Neural progenitor cell (in vitro differentiated cells): ENCODE measurements at regions not wholly inside any gene's neighbourhood (a gene's known extent, or its start where the extent isn't known, plus 50 kb on each side); places are given as distances from the start of the nearest gene placed in this dataset.

Experiments used
- DNase-seq: peaks from one replicate; pipeline ENCODE4 v3.0.0-alpha.2; 2016; ENCODE audit warnings: low spot score
- H2AFZ ChIP-seq: fragments of 200-600 bp; sonication (generic); replicated peaks from 2 replicates; pipeline ENCODE4 v1.6.1; 2016; ENCODE audit warnings: antibody characterized with exemption
- H3F3A ChIP-seq: fragments of 200-600 bp; sonication (generic); 2 replicates; pipeline ENCODE4 v1.6.1; 2016; ENCODE audit warnings: antibody characterized with exemption, low read depth
- H3K27ac ChIP-seq: fragments of 200-600 bp; sonication (generic); 2 replicates; pipeline ENCODE4 v1.5.1; 2016; ENCODE audit warnings: mild to moderate bottlenecking
- H3K27me3 ChIP-seq: fragments of 200-600 bp; sonication (generic); 2 replicates; pipeline ENCODE4 v1.6.1; 2016; ENCODE audit warnings: mild to moderate bottlenecking, moderate library complexity
- H3K36me3 ChIP-seq: fragments of 200-600 bp; sonication (generic); 2 replicates; pipeline ENCODE4 v1.5.1; 2016
- H3K4me1 ChIP-seq: fragments of 200-600 bp; sonication (generic); 2 replicates; pipeline ENCODE4 v1.6.1; 2016; ENCODE audit warnings: mixed run types
- H3K4me2 ChIP-seq: fragments of 200-600 bp; sonication (generic); 2 replicates; pipeline ENCODE4 v1.6.1; 2016
- H3K4me3 ChIP-seq: fragments of 200-600 bp; sonication (generic); 2 replicates; pipeline ENCODE4 v1.5.1; 2016
- H3K79me2 ChIP-seq: fragments of 200-600 bp; sonication (generic); 2 replicates; pipeline ENCODE4 v1.6.1; 2016; ENCODE audit warnings: low read depth
- H3K9ac ChIP-seq: fragments of 200-600 bp; sonication (generic); 2 replicates; pipeline ENCODE4 v1.6.1; 2016
- H3K9me3 ChIP-seq: fragments of 200-600 bp; sonication (generic); 2 replicates; pipeline ENCODE4 v1.5.1; 2016; ENCODE audit warnings: low read depth
- H4K20me1 ChIP-seq: fragments of 200-600 bp; sonication (generic); 2 replicates; pipeline ENCODE4 v1.6.1; 2016; ENCODE audit warnings: low read depth
- H3K27ac Mint-ChIP-seq: 3 replicates; pipeline ENCODE4 v1.8.0; 2021; ENCODE audit warnings: mixed read lengths
- H3K27me3 Mint-ChIP-seq: 2 replicates; pipeline ENCODE4 v1.8.0; 2022; ENCODE audit warnings: low read depth, mild to moderate bottlenecking, inconsistent platforms, moderate library complexity, mixed read lengths; ENCODE audit not compliant: insufficient read depth
- H3K36me3 Mint-ChIP-seq: 3 replicates; pipeline ENCODE4 v1.8.0; 2021; ENCODE audit warnings: mixed read lengths
- H3K4me1 Mint-ChIP-seq: 3 replicates; pipeline ENCODE4 v1.8.0; 2021; ENCODE audit warnings: mixed read lengths
- H3K4me3 Mint-ChIP-seq: 3 replicates; pipeline ENCODE4 v1.8.0; 2021; ENCODE audit warnings: mild to moderate bottlenecking, moderate library complexity, mixed read lengths
- H3K9me3 Mint-ChIP-seq: 3 replicates; pipeline ENCODE4 v1.8.0; 2020; ENCODE audit warnings: mixed read lengths
- CTCF ChIP-seq: fragments of 200-600 bp; sonication (generic); IDR thresholded peaks from 2 replicates; pipeline ENCODE4 v1.5.1; 2017; ENCODE audit warnings: antibody characterized with exemption, mild to moderate bottlenecking
- EZH2 ChIP-seq: fragments of 200-600 bp; sonication (generic); IDR thresholded peaks from 2 replicates; pipeline ENCODE4 v1.6.1; 2017; ENCODE audit warnings: antibody characterized with exemption, mild to moderate bottlenecking, moderate library complexity
- EZH2phosphoT487 ChIP-seq: fragments of 200-600 bp; sonication (generic); IDR thresholded peaks from 2 replicates; pipeline ENCODE4 v1.6.1; 2017; ENCODE audit warnings: antibody characterized with exemption

GRCh38 chr14:26905229-26905628 lies 307.4 kb upstream of the NOVA1 start:
- H4K20me1 ChIP-seq: no peaks in the 10 kb centered on the region
- Mint-ChIP-seq H3K4me3 (no peak overlapping the region), H3K9me3 (peaks cover 8% of the 10 kb centered on the region), H3K4me1 (no peaks in the 10 kb centered on the region), H3K27ac (no peak overlapping the region), H3K36me3 (peaks cover under 1% of the 10 kb centered on the region), H3K27me3 (no peaks in the 10 kb centered on the region)
- H3K36me3 ChIP-seq: no peaks in the 10 kb centered on the region
- peaks cover 2% of the 10 kb centered on the region for H3K9me3 ChIP-seq
- TF ChIP-seq EZH2phosphoT487 (no peak), EZH2 (no peak), CTCF (no peak)
- no peaks in the 10 kb centered on the region for H3K79me2 ChIP-seq
- no peaks in the 10 kb centered on the region for H3K4me1 ChIP-seq
- no peak overlapping the region for H3K9ac ChIP-seq
- no peak overlapping the region for H2AFZ ChIP-seq
- no peak overlapping the region for H3K4me3 ChIP-seq
- no peak overlapping the region for H3K4me2 ChIP-seq
- no peak overlapping the region for H3K27ac ChIP-seq
- no peak for DNase-seq
- H3K27me3 ChIP-seq: no peaks in the 10 kb centered on the region
- H3F3A ChIP-seq: no peaks in the 10 kb centered on the region

- no peak overlapping the region for H3K9ac ChIP-seq
Measured at GRCh38 chr14:26913786-26914185, 316.0 kb upstream of the NOVA1 start.

GRCh38 chr14:26917086-26917485 lies 319.3 kb upstream of the NOVA1 start:
- H2AFZ ChIP-seq: no peak overlapping the region
- Mint-ChIP-seq H3K27me3 (no peaks in the 10 kb centered on the region), H3K4me1 (no peaks in the 10 kb centered on the region), H3K9me3 (peaks cover 6% of the 10 kb centered on the region), H3K36me3 (no peaks in the 10 kb centered on the region), H3K27ac (no peak overlapping the region), H3K4me3 (no peak overlapping the region)
- no peaks in the 10 kb centered on the region for H3F3A ChIP-seq
- no peak overlapping the region for H3K9ac ChIP-seq
- no peak overlapping the region for H3K27ac ChIP-seq
- H3K9me3 ChIP-seq: no peaks in the 10 kb centered on the region
- no peak overlapping the region for H3K4me3 ChIP-seq
- TF ChIP-seq EZH2 (no peak), CTCF (peak; percentile 59)
- H3K4me1 ChIP-seq: no peaks in the 10 kb centered on the region
- H3K36me3 ChIP-seq: no peaks in the 10 kb centered on the region
- H4K20me1 ChIP-seq: no peaks in the 10 kb centered on the region
- no peak overlapping the region for H3K4me2 ChIP-seq
- peak; percentile 50 for DNase-seq
- no peaks in the 10 kb centered on the region for H3K79me2 ChIP-seq
- no peaks in the 10 kb centered on the region for H3K27me3 ChIP-seq

More at GRCh38 chr14:26913786-26914185, 316.0 kb upstream of the NOVA1 start:
- H3K27me3 Mint-ChIP-seq: peaks cover 3% of the 10 kb centered on the region
- Histone ChIP-seq H3K4me1 (no peaks in the 10 kb centered on the region), H3K27me3 (no peaks in the 10 kb centered on the region), H4K20me1 (no peaks in the 10 kb centered on the region), H3K9me3 (no peaks in the 10 kb centered on the region), H3K4me3 (no peak overlapping the region), H3F3A (no peaks in the 10 kb centered on the region), H3K27ac (no peak overlapping the region), H2AFZ (no peak overlapping the region), H3K79me2 (no peaks in the 10 kb centered on the region), H3K4me2 (no peak overlapping the region), H3K36me3 (no peaks in the 10 kb centered on the region)
- TF ChIP-seq CTCF (no peak), EZH2 (no peak), EZH2phosphoT487 (no peak)
- H3K4me1 Mint-ChIP-seq: no peaks in the 10 kb centered on the region
- H3K36me3 Mint-ChIP-seq: no peaks in the 10 kb centered on the region
- H3K9me3 Mint-ChIP-seq: peaks cover 6% of the 10 kb centered on the region
- H3K4me3 Mint-ChIP-seq: no peak overlapping the region
- DNase-seq: no peak
- H3K27ac Mint-ChIP-seq: no peak overlapping the region
